ENCODE measurements at regions not wholly inside any gene's neighbourhood (a gene's known extent, or its start where the extent isn't known, plus 50 kb on each side); places are given as distances from the start of the nearest gene placed in this dataset.

- DNase-seq (ENCODE audit: low read depth): peak; percentile 52
- H3K4me3 ChIP-seq (ENCODE audit: low read depth, low read length): no peak overlapping the region
- TF ChIP-seq, protein P1, sequence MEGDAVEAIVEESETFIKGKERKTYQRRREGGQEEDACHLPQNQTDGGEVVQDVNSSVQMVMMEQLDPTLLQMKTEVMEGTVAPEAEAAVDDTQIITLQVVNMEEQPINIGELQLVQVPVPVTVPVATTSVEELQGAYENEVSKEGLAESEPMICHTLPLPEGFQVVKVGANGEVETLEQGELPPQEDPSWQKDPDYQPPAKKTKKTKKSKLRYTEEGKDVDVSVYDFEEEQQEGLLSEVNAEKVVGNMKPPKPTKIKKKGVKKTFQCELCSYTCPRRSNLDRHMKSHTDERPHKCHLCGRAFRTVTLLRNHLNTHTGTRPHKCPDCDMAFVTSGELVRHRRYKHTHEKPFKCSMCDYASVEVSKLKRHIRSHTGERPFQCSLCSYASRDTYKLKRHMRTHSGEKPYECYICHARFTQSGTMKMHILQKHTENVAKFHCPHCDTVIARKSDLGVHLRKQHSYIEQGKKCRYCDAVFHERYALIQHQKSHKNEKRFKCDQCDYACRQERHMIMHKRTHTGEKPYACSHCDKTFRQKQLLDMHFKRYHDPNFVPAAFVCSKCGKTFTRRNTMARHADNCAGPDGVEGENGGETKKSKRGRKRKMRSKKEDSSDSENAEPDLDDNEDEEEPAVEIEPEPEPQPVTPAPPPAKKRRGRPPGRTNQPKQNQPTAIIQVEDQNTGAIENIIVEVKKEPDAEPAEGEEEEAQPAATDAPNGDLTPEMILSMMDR (conservative IDR thresholded peaks at IDR 0.05; ENCODE audit: low read depth, low read length): no peak
These were observed 1412.4 kb upstream of the CELF2 start for GRCh38 chr10:9605231-9605630.

- no peak overlapping the region for H3K4me3 ChIP-seq (ENCODE audit: low read depth, low read length)
- DNase-seq (ENCODE audit: low read depth): peak; percentile 65
- TF ChIP-seq, protein P1 (conservative IDR thresholded peaks at IDR 0.05; ENCODE audit: low read depth, low read length): peak; percentile 64
These were observed 1409.1 kb upstream of the CELF2 start for GRCh38 chr10:9608602-9609001.

- peak; percentile 32 for DNase-seq (ENCODE audit: low read depth)
- H3K4me3 ChIP-seq (ENCODE audit: low read depth, low read length): no peak overlapping the region
- TF ChIP-seq, protein P1 (conservative IDR thresholded peaks at IDR 0.05; ENCODE audit: low read depth, low read length): no peak
These were observed 1404.2 kb upstream of the CELF2 start for GRCh38 chr10:9613338-9614075.

DNA sequence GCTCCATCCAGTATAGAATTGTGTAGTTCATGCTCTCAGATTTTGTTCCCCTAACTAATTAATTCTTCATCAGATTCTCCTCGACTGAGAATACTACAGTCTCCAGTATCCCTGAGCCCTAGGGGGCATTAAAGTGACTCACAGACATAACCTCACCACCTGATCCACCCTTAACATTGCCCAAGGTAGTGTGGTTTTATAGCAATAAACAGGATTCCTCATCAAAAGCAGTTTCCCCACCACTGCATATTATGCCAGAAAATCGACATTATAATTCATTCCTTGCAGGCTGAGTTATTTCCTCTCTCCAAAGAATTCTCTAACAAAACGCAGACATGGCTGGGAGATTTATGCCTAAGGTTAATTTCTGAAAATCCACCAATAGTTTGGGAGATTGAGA lies 1402.5 kb upstream of the CELF2 start:
- no peak overlapping the region for H3K4me3 ChIP-seq (ENCODE audit: low read depth, low read length)
- peak; percentile 49 for DNase-seq (ENCODE audit: low read depth)
- TF ChIP-seq, protein P1 (conservative IDR thresholded peaks at IDR 0.05; ENCODE audit: low read depth, low read length): no peak

- TF ChIP-seq, protein P1 (conservative IDR thresholded peaks at IDR 0.05; ENCODE audit: low read depth, low read length): no peak
- no peak overlapping the region for H3K4me3 ChIP-seq (ENCODE audit: low read depth, low read length)
- DNase-seq (ENCODE audit: low read depth): no peak
These were observed 1396.5 kb upstream of the CELF2 start for GRCh38 chr10:9621216-9621615.

- DNase-seq (ENCODE audit: low read depth): peak; percentile 50
- H3K4me3 ChIP-seq (ENCODE audit: low read depth, low read length): no peak overlapping the region
- TF ChIP-seq, protein P1 (conservative IDR thresholded peaks at IDR 0.05; ENCODE audit: low read depth, low read length): no peak
These were observed 1392.4 kb upstream of the CELF2 start for GRCh38 chr10:9625304-9625703.

GRCh38 chr10:9634466-9634865 lies 1383.2 kb upstream of the CELF2 start:
- H3K4me3 ChIP-seq (ENCODE audit: low read depth, low read length): no peak overlapping the region
- TF ChIP-seq, protein P1 (conservative IDR thresholded peaks at IDR 0.05; ENCODE audit: low read depth, low read length): no peak
- DNase-seq (ENCODE audit: low read depth): peak; percentile 82

Data from choroid plexus epithelial cell (primary cell).